ENCODE measurements at regions not wholly inside any gene's neighbourhood (a gene's known extent, or its start where the extent isn't known, plus 50 kb on each side); places are given as distances from the start of the nearest gene placed in this dataset.

- TF ChIP-seq TFE3 (CRISPR knock-in tag; IDR thresholded peaks at IDR 0.05) (no peak), ZNF326 (CRISPR knock-in tag; IDR thresholded peaks at IDR 0.05; ENCODE audit: borderline replicate concordance) (no peak), MTF2 (CRISPR knock-in tag; IDR thresholded peaks at IDR 0.05; ENCODE audit: borderline replicate concordance) (no peak), ZNF382 (CRISPR knock-in tag; IDR thresholded peaks at IDR 0.05; ENCODE audit: borderline replicate concordance) (no peak), MLX (CRISPR knock-in tag; IDR thresholded peaks at IDR 0.05) (no peak), ZBTB44 (CRISPR knock-in tag; IDR thresholded peaks at IDR 0.05) (no peak), ZNF296 (CRISPR knock-in tag; conservative IDR thresholded peaks at IDR 0.05) (no peak), SMAD1 (CRISPR knock-in tag; IDR thresholded peaks at IDR 0.05; ENCODE audit: borderline replicate concordance, low read depth) (no peak), SKI (IDR thresholded peaks at IDR 0.05; ENCODE audit: partially characterized antibody) (no peak), GATAD1 (CRISPR knock-in tag; IDR thresholded peaks at IDR 0.05) (no peak), AFF4 (CRISPR knock-in tag; IDR thresholded peaks at IDR 0.05) (no peak)
Measured at GRCh38 chr13:46480131-46480530, 72.8 kb upstream of the LRCH1 start (continued).

Data from HepG2 (cell line).